Left lung (tissue), 4 donors: ENCODE measurements at regions not wholly inside any gene's neighbourhood (a gene's known extent, or its start where the extent isn't known, plus 50 kb on each side); places are given as distances from the start of the nearest gene placed in this dataset.

Experiments
- ATAC-seq: fragments of 200-7000 bp; cut with Tn5 transposase; one replicate; pipeline ENCODE4 v1.9.1; 2020; ENCODE audit warnings: moderate library complexity
- DNase-seq, 4 donors: peaks; one replicate each; pipeline ENCODE4 v3.0.0-alpha.2; 2013 to 2020
- H3K27ac ChIP-seq, 2 donors: fragments of 200-600 bp; sonication (generic) in 1 of 2; one replicate each; pipeline versions ENCODE4 v1.5.0 to v1.8.0; 2020 to 2021
- H3K27me3 ChIP-seq, 2 donors: fragments of 200-600 bp; sonication (generic) in 1 of 2; one replicate each; pipeline versions ENCODE4 v1.5.0 to v1.8.0; 2020 to 2021
- H3K36me3 ChIP-seq, 2 donors: fragments of 200-600 bp; sonication (generic) in 1 of 2; one replicate each; pipeline versions ENCODE4 v1.5.0 to v1.8.0; 2020 to 2021
- H3K4me1 ChIP-seq, 2 donors: fragments of 200-600 bp; one replicate each; pipeline ENCODE4 v1.8.0; 2021
- H3K4me3 ChIP-seq, 2 donors: fragments of 200-600 bp; sonication (generic) in 1 of 2; one replicate each; pipeline versions ENCODE4 v1.5.0 to v1.8.0; 2020 to 2021; ENCODE audit warnings: mild to moderate bottlenecking in 1 of 2
- H3K9me3 ChIP-seq, 2 donors: fragments of 200-600 bp; sonication (generic) in 1 of 2; one replicate each; pipeline versions ENCODE4 v1.5.0 to v1.8.0; 2020 to 2021
- CTCF ChIP-seq, 2 donors: fragments of 200-600 bp; sonication (generic) in 1 of 2; IDR thresholded peaks; one replicate each; pipeline versions ENCODE4 v1.5.0 to v1.8.0; 2021; ENCODE audit warnings: antibody characterized with exemption in 2 of 2
- intact Hi-C, 2 donors: fragments of 100-400 bp; cut with DNase I; formaldehyde crosslinking; loops; one replicate each; pipeline versions ENCODE4 v1.11.2 to v1.14.2; 2022
- donor health status: DM: no; HTN: yes; CAD: no.
- donor health status: DM: no; HTN: no; CAD: no.

DNA sequence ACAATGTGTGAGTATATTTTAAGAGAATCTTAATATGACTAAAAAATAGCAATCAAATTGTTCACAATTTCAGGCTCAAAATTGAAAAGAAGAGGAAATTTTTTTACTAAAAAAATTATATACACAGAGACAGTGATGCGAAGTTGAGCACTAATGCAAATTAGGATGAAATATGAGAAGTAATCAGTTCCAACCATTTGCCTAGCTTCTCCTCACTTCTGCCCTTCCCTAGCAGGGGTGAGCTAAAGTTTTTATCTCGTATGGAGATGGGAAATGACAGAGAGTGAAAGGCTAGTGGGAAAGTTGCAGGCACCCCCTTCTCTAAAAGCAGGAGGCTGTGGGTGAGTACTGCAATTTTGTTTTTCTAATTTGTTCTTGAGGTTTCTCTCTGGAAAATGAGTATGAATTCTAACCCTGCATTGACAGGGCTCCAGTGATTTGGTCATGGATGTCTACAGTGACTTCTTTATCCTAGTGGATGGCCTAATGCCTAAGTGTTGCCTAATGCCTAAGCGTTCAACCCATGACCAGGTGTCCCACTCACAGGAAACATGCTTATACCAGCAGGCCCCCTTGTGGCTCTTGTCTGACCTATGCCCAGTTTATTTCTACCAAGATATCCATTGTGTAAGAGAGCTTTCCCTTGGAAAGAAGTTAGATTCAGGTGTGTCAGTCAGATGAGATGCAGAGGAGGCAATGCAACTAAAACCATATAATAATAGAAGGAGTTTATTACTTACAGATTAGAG, 78.0 kb upstream of the HNMT start:
- DNase-seq, result peak in 1 of 4 donors; percentile 12
- H3K27me3 ChIP-seq, result no peaks in the 10 kb centered on the region
- no peak overlapping the region for H3K27ac ChIP-seq
- TF ChIP-seq CTCF (IDR thresholded peaks at IDR 0.05), result no peak
- no peaks in the 10 kb centered on the region for H3K36me3 ChIP-seq
- H3K4me1 ChIP-seq, result no peaks in the 10 kb centered on the region
- intact Hi-C loops, result no loop called here
- no peak for ATAC-seq
- no peaks in the 10 kb centered on the region for H3K9me3 ChIP-seq
- no peak overlapping the region for H3K4me3 ChIP-seq

DNA sequence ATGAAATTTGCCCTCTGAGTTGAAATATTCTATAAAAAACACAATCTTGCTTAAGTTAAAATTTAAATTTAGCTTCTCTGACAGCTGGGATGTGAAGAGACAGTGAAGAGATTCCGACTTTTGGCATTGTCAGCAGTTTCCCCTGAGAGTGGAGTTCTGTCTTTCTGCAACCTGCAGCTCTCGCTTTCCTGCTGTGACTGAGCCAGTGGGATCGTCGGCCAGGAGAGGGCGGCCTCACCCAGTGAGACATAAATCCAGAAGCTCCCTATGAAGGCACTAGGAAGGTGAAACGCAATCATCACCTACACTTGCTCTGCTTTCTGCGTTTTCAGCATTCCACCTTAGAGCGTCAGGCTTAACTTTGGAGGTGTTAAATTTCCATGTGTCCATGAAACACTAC, 75.4 kb upstream of the HNMT start:
- no peak for ATAC-seq
- TF ChIP-seq CTCF (IDR thresholded peaks at IDR 0.05), result peak in 1 of 2 donors; percentile 31
- H3K4me1 ChIP-seq, result no peaks in the 10 kb centered on the region

GRCh38 chr2:137892739-137893138, 71.5 kb upstream of the HNMT start:
- H3K36me3 ChIP-seq, result no peaks in the 10 kb centered on the region
- TF ChIP-seq CTCF (IDR thresholded peaks at IDR 0.05), result no peak
- intact Hi-C loops, result no loop called here
- no peak overlapping the region for H3K4me3 ChIP-seq
- H3K27ac ChIP-seq, result no peak overlapping the region
- no peaks in the 10 kb centered on the region for H3K9me3 ChIP-seq
- ATAC-seq (peak; percentile 25), DNase-seq (no peak)
- H3K4me1 ChIP-seq, result no peaks in the 10 kb centered on the region
- H3K27me3 ChIP-seq, result no peaks in the 10 kb centered on the region

More for the DNA sequence above, 75.4 kb upstream of the HNMT start:
- no peaks in the 10 kb centered on the region for H3K36me3 ChIP-seq
- H3K4me3 ChIP-seq, result no peak overlapping the region
- H3K9me3 ChIP-seq, result no peaks in the 10 kb centered on the region
- intact Hi-C loops, result no loop called here
- no peak overlapping the region for H3K27ac ChIP-seq
- no peaks in the 10 kb centered on the region for H3K27me3 ChIP-seq
- peak in 3 of 4 donors; percentile 24 to 75 (median 39) for DNase-seq

GRCh38 chr2:137893145-137893544, 71.1 kb upstream of the HNMT start:
- no peak for TF ChIP-seq CTCF (IDR thresholded peaks at IDR 0.05)
- peak; percentile 67 for ATAC-seq
- no peaks in the 10 kb centered on the region for H3K4me1 ChIP-seq
- no peak overlapping the region for H3K4me3 ChIP-seq
- intact Hi-C loops, result no loop called here
- DNase-seq, result no peak
- no peak overlapping the region for H3K27ac ChIP-seq
- H3K36me3 ChIP-seq, result no peaks in the 10 kb centered on the region
- no peaks in the 10 kb centered on the region for H3K9me3 ChIP-seq
- no peaks in the 10 kb centered on the region for H3K27me3 ChIP-seq

DNA sequence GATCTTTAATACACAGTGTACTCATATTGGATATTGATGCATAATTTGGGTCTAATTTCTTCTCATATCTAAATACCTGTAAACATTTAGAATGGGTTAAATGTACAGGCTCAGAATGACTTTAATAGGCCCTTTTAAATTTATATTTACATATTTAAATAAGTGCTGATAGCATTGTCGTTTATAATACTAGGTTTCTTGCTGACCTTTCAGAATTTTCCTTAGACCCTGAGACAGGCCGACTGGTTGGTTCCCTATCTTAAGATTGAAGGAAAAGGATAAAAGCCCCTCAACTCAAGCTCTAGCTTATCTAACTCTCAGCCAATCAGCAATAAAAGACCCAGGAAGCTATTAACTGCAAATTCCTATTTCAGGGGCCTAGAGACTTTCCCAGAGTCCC, 67.8 kb upstream of the HNMT start:
- intact Hi-C loops, result no loop called here
- TF ChIP-seq CTCF (IDR thresholded peaks at IDR 0.05), result no peak
- no peak overlapping the region for H3K4me3 ChIP-seq
- H3K36me3 ChIP-seq, result no peaks in the 10 kb centered on the region
- H3K9me3 ChIP-seq, result no peaks in the 10 kb centered on the region
- H3K27me3 ChIP-seq, result no peaks in the 10 kb centered on the region
- H3K4me1 ChIP-seq, result no peaks in the 10 kb centered on the region
- H3K27ac ChIP-seq, result no peak overlapping the region
- ATAC-seq, result no peak
- no peak for DNase-seq
